Liver (tissue), 2 donors: ENCODE measurements at regions not wholly inside any gene's neighbourhood (a gene's known extent, or its start where the extent isn't known, plus 50 kb on each side); places are given as distances from the start of the nearest gene placed in this dataset.

ENCODE experiments used
- CTCF ChIP-seq: fragments of 150-350 bp; IDR thresholded peaks from 2 replicates; pipeline ENCODE4 v1.5.1; 2017; ENCODE audit warnings: improper control_type of control experiment, low read depth, low read length; ENCODE audit not compliant: missing input control
- REST ChIP-seq: IDR thresholded peaks from 2 replicates; pipeline ENCODE4 v1.6.1; 2016; ENCODE audit warnings: antibody characterized with exemption, mild to moderate bottlenecking
- ZBTB33 ChIP-seq: IDR thresholded peaks from 2 replicates; pipeline ENCODE4 v1.6.1; 2016; ENCODE audit warnings: antibody characterized with exemption
- donor health status: healthy.

GRCh38 chr18:71036783-71037182 lies 747.9 kb downstream of the SOCS6 start:
- TF ChIP-seq ZBTB33 (no peak), REST (no peak), CTCF (no peak)
